ENCODE measurements at regions not wholly inside any gene's neighbourhood (a gene's known extent, or its start where the extent isn't known, plus 50 kb on each side); places are given as distances from the start of the nearest gene placed in this dataset.

- DNase-seq (no peak), ATAC-seq (no peak)
- intact Hi-C loops (cut with micrococcal nuclease) = no loop called here
These were observed 316.8 kb downstream of the DCDC2C start for GRCh38 chr2:4020153-4020552.

GRCh38 chr2:4020649-4021048, 317.3 kb downstream of the DCDC2C start:
- ATAC-seq (no peak), DNase-seq (no peak)
- intact Hi-C loops (cut with micrococcal nuclease) = no loop called here

- ATAC-seq (no peak), DNase-seq (no peak)
- intact Hi-C loops (cut with micrococcal nuclease) = no loop called here
These were observed 321.2 kb downstream of the DCDC2C start for GRCh38 chr2:4024605-4025004.

GRCh38 chr2:4029081-4029480, 325.7 kb downstream of the DCDC2C start:
- ATAC-seq = no peak
- intact Hi-C loops (cut with micrococcal nuclease) = no loop called here
- DNase-seq = no peak

- intact Hi-C loops (cut with micrococcal nuclease) = no loop called here
- DNase-seq (no peak), ATAC-seq (no peak)
These were observed 336.5 kb downstream of the DCDC2C start for GRCh38 chr2:4039896-4040295.

- ATAC-seq (no peak), DNase-seq (no peak)
- intact Hi-C loops (cut with micrococcal nuclease) = no loop called here
These were observed 344.9 kb downstream of the DCDC2C start for GRCh38 chr2:4047961-4048891.

GRCh38 chr2:4049463-4049862, 346.1 kb downstream of the DCDC2C start:
- ATAC-seq (no peak), DNase-seq (no peak)
- intact Hi-C loops (cut with micrococcal nuclease) = no loop called here

GRCh38 chr2:4053769-4054493, 350.6 kb downstream of the DCDC2C start:
- no peak for ATAC-seq
- DNase-seq = no peak
- intact Hi-C loops (cut with micrococcal nuclease) = no loop called here

- DNase-seq = no peak
- intact Hi-C loops (cut with micrococcal nuclease) = no loop called here
- ATAC-seq = no peak
These were observed 362.8 kb downstream of the DCDC2C start for GRCh38 chr2:4066217-4066616.

- DNase-seq (no peak), ATAC-seq (no peak)
- intact Hi-C loops (cut with micrococcal nuclease) = no loop called here
These were observed 369.7 kb downstream of the DCDC2C start for GRCh38 chr2:4073026-4073569.

GRCh38 chr2:4077017-4077416, 373.6 kb downstream of the DCDC2C start:
- intact Hi-C loops (cut with micrococcal nuclease) = no loop called here
- ATAC-seq (no peak), DNase-seq (no peak)

GRCh38 chr2:4085186-4085585, 381.8 kb downstream of the DCDC2C start:
- DNase-seq (no peak), ATAC-seq (no peak)
- intact Hi-C loops (cut with micrococcal nuclease) = no loop called here

GRCh38 chr2:4090668-4091630, 387.6 kb downstream of the DCDC2C start:
- intact Hi-C loops (cut with micrococcal nuclease) = no loop called here
- DNase-seq (no peak), ATAC-seq (no peak)

GRCh38 chr2:4091869-4092268, 388.5 kb downstream of the DCDC2C start:
- intact Hi-C loops (cut with micrococcal nuclease) = no loop called here
- no peak for DNase-seq
- no peak for ATAC-seq

- intact Hi-C loops (cut with micrococcal nuclease) = no loop called here
- DNase-seq = no peak
- no peak for ATAC-seq
These were observed 391.4 kb downstream of the DCDC2C start for GRCh38 chr2:4094743-4095142.

- intact Hi-C loops (cut with micrococcal nuclease) = no loop called here
- ATAC-seq (no peak), DNase-seq (no peak)
These were observed 393.8 kb downstream of the DCDC2C start for GRCh38 chr2:4096978-4097766.

- intact Hi-C loops (cut with micrococcal nuclease) = no loop called here
- ATAC-seq (no peak), DNase-seq (no peak)
These were observed 394.8 kb downstream of the DCDC2C start for GRCh38 chr2:4098137-4098536.

- ATAC-seq = no peak
These were observed 398.6 kb downstream of the DCDC2C start for GRCh38 chr2:4101936-4102335.

More at GRCh38 chr2:4101936-4102335, 398.6 kb downstream of the DCDC2C start:
- DNase-seq = no peak
- intact Hi-C loops (cut with micrococcal nuclease) = no loop called here

Measured in left ventricle myocardium superior (tissue), 1 donor.